CD1c-positive myeloid dendritic cell (primary cell): ENCODE measurements at regions not wholly inside any gene's neighbourhood (a gene's known extent, or its start where the extent isn't known, plus 50 kb on each side); places are given as distances from the start of the nearest gene placed in this dataset.
A peak's percentile ranks its signal among the peaks of the same experiment; 100 is the strongest.

Source experiments
- DNase-seq: peaks from one replicate; pipeline ENCODE4 v3.0.0-alpha.2; 2016; ENCODE audit errors: extremely low spot score

GRCh38 chr5:171681677-171682076 is 103.9 kb upstream of the SMIM23 start:
- DNase-seq: peak; percentile 46

- no peak for DNase-seq
Measured at GRCh38 chr5:171682801-171683200, 102.8 kb upstream of the SMIM23 start.

GRCh38 chr5:171684169-171684568 is 101.4 kb upstream of the SMIM23 start:
- DNase-seq: no peak

GRCh38 chr5:171688696-171689495 is 96.7 kb upstream of the SMIM23 start:
- no peak for DNase-seq

- no peak for DNase-seq
Measured at GRCh38 chr5:171689853-171690417, 95.7 kb upstream of the SMIM23 start.

GRCh38 chr5:171692107-171692506 is 93.5 kb upstream of the SMIM23 start:
- DNase-seq: no peak

- DNase-seq: no peak
Measured at GRCh38 chr5:171692936-171693335, 92.7 kb upstream of the SMIM23 start.

- DNase-seq: no peak
Measured at GRCh38 chr5:171693412-171693811, 92.2 kb upstream of the SMIM23 start.

- DNase-seq: no peak
Measured at GRCh38 chr5:171695804-171696203, 89.8 kb upstream of the SMIM23 start.

GRCh38 chr5:171697221-171698102 is 88.2 kb upstream of the SMIM23 start:
- no peak for DNase-seq

GRCh38 chr5:171700318-171700912 is 85.2 kb upstream of the SMIM23 start:
- DNase-seq: no peak

GRCh38 chr5:171701100-171701541 is 84.5 kb upstream of the SMIM23 start:
- DNase-seq: no peak

GRCh38 chr5:171702135-171702770 is 83.4 kb upstream of the SMIM23 start:
- DNase-seq: no peak

- no peak for DNase-seq
Measured at GRCh38 chr5:171703146-171703545, 82.5 kb upstream of the SMIM23 start.

- DNase-seq: no peak
Measured at GRCh38 chr5:171705036-171705435, 80.6 kb upstream of the SMIM23 start.

- no peak for DNase-seq
Measured at GRCh38 chr5:171705830-171706468, 79.7 kb upstream of the SMIM23 start.

GRCh38 chr5:171706736-171707441 is 78.7 kb upstream of the SMIM23 start:
- DNase-seq: no peak

- DNase-seq: no peak
Measured at GRCh38 chr5:171707442-171707792, 78.2 kb upstream of the SMIM23 start.

- no peak for DNase-seq
Measured at GRCh38 chr5:171709930-171710329, 75.7 kb upstream of the SMIM23 start.

- DNase-seq: no peak
Measured at GRCh38 chr5:171710451-171711024, 75.1 kb upstream of the SMIM23 start.
